ENCODE measurements at regions not wholly inside any gene's neighbourhood (a gene's known extent, or its start where the extent isn't known, plus 50 kb on each side); places are given as distances from the start of the nearest gene placed in this dataset.

- TF ChIP-seq POLR2A (IDR thresholded peaks at IDR 0.05) (no peak), CTCF (IDR thresholded peaks at IDR 0.05) (no peak)
Observed at GRCh38 chr13:75181906-75182305, 300.1 kb downstream of the TBC1D4 start.
